Natural killer cell (primary cell): ENCODE measurements at regions not wholly inside any gene's neighbourhood (a gene's known extent, or its start where the extent isn't known, plus 50 kb on each side); places are given as distances from the start of the nearest gene placed in this dataset.

Experiments
- ATAC-seq, 3 donors: fragments of 150-1000 bp in 2 of 3; fragments of 200-7000 bp in 1 of 3; cut with Tn5 transposase; 1 replicate in 1 of 3; 2 replicates in 2 of 3; pipeline ENCODE4 v1.10.0; 2021; ENCODE audit warnings: mild to moderate bottlenecking in 2 of 3, moderate library complexity in 2 of 3
- DNase-seq, 2 donors: peaks; one replicate each; pipeline versions ENCODE4 v3.0.0 to v3.0.0-alpha.2; 2013 to 2021; ENCODE audit warnings: mixed read lengths in 1 of 2
- H3K27ac ChIP-seq: one replicate; pipeline ENCODE4 v1.5.1; 2013; ENCODE audit warnings: mild to moderate bottlenecking, low read length
- H3K27me3 ChIP-seq: one replicate; pipeline ENCODE4 v1.6.1; 2013; ENCODE audit warnings: low read length; ENCODE audit not compliant: control insufficient read depth, insufficient read depth
- H3K36me3 ChIP-seq: one replicate; pipeline ENCODE4 v1.6.1; 2013; ENCODE audit warnings: low read length; ENCODE audit not compliant: control insufficient read depth, insufficient read depth
- H3K4me1 ChIP-seq: one replicate; pipeline ENCODE4 v1.6.1; 2013; ENCODE audit warnings: low read length; ENCODE audit not compliant: control insufficient read depth, insufficient read depth
- H3K4me3 ChIP-seq: one replicate; pipeline ENCODE4 v1.5.1; 2013; ENCODE audit warnings: low read length
- H3K9me3 ChIP-seq: one replicate; pipeline ENCODE4 v1.6.1; 2013; ENCODE audit warnings: low read length; ENCODE audit not compliant: control insufficient read depth, insufficient read depth
- H3K27ac Mint-ChIP-seq, 2 donors: one replicate each; pipeline ENCODE4 v1.8.0; 2022; ENCODE audit warnings: mild to moderate bottlenecking in 2 of 2, mixed read lengths in 2 of 2, moderate library complexity in 1 of 2
- H3K27me3 Mint-ChIP-seq, 2 donors: one replicate each; pipeline ENCODE4 v1.8.0; 2022; ENCODE audit warnings: low read depth in 2 of 2, mixed read lengths in 2 of 2
- H3K36me3 Mint-ChIP-seq: one replicate; pipeline ENCODE4 v1.8.0; 2022; ENCODE audit warnings: mixed read lengths
- H3K4me1 Mint-ChIP-seq, 2 donors: one replicate each; pipeline ENCODE4 v1.8.0; 2022; ENCODE audit warnings: mixed read lengths in 2 of 2
- H3K4me3 Mint-ChIP-seq: one replicate; pipeline ENCODE4 v1.8.0; 2022; ENCODE audit warnings: mild to moderate bottlenecking, moderate library complexity, mixed read lengths
- H3K9me3 Mint-ChIP-seq, 2 donors: one replicate each; pipeline ENCODE4 v1.8.0; 2022; ENCODE audit warnings: mixed read lengths in 2 of 2
- CTCF ChIP-seq: fragments of 200-600 bp; IDR thresholded peaks from one replicate; pipeline ENCODE4 v1.8.0; 2022; ENCODE audit warnings: antibody characterized with exemption
- WGBS: methylation state at CpG from one replicate; pipeline ENCODE4 v1.1.7; 2013; ENCODE audit warnings: missing lambda C conversion rate; ENCODE audit not compliant: insufficient coverage; 5-methylcytosine and 5-hydroxymethylcytosine counted together
- intact Hi-C: fragments of 100-400 bp; cut with micrococcal nuclease; formaldehyde crosslinking; loops from one replicate; pipeline ENCODE4 v1.14.2; 2022

GRCh38 chr7:81408728-81409127, 361.1 kb downstream of the HGF start:
- ATAC-seq (no peak), DNase-seq (no peak)
- Mint-ChIP-seq H3K27me3 (no peaks in the 10 kb centered on the region), H3K36me3 (no peaks in the 10 kb centered on the region), H3K9me3 (peaks cover 14 to 16% of the 10 kb centered on the region in 2 donors), H3K4me3 (no peak overlapping the region), H3K4me1 (no peaks in the 10 kb centered on the region), H3K27ac (no peak overlapping the region)
- WGBS: 96% methylated on average over 2 of the region's 2 CpGs
- no peaks in the 10 kb centered on the region for H3K27me3 ChIP-seq
- intact Hi-C loops: no loop called here
- H3K27ac ChIP-seq: no peak overlapping the region
- H3K36me3 ChIP-seq: no peaks in the 10 kb centered on the region
- H3K9me3 ChIP-seq: peaks cover 5% of the 10 kb centered on the region
- no peaks in the 10 kb centered on the region for H3K4me1 ChIP-seq
- H3K4me3 ChIP-seq: no peak overlapping the region
- no peak for TF ChIP-seq CTCF

- Mint-ChIP-seq H3K27me3 (no peaks in the 10 kb centered on the region), H3K27ac (no peak overlapping the region), H3K9me3 (peaks cover 14 to 16% of the 10 kb centered on the region in 2 donors), H3K4me1 (no peaks in the 10 kb centered on the region), H3K4me3 (no peak overlapping the region), H3K36me3 (no peaks in the 10 kb centered on the region)
- H3K27me3 ChIP-seq: no peaks in the 10 kb centered on the region
- H3K9me3 ChIP-seq: peaks cover 5% of the 10 kb centered on the region
- no peak overlapping the region for H3K4me3 ChIP-seq
- DNase-seq: no peak
- no peak for ATAC-seq
- intact Hi-C loops: no loop called here
- H3K27ac ChIP-seq: no peak overlapping the region
- no CpG with 5 or more reads among the region's 2 CpGs for WGBS
- no peak for TF ChIP-seq CTCF
- H3K4me1 ChIP-seq: no peaks in the 10 kb centered on the region
- no peaks in the 10 kb centered on the region for H3K36me3 ChIP-seq
Measured at GRCh38 chr7:81407094-81407493, 362.8 kb downstream of the HGF start.

GRCh38 chr7:81404669-81405068, 365.2 kb downstream of the HGF start:
- Histone ChIP-seq H3K9me3 (peaks cover 5% of the 10 kb centered on the region), H3K27me3 (no peaks in the 10 kb centered on the region), H3K27ac (no peak overlapping the region), H3K36me3 (no peaks in the 10 kb centered on the region), H3K4me1 (no peaks in the 10 kb centered on the region), H3K4me3 (no peak overlapping the region)
- Mint-ChIP-seq H3K4me3 (no peak overlapping the region), H3K27me3 (no peaks in the 10 kb centered on the region), H3K27ac (no peak overlapping the region), H3K9me3 (peaks cover 10 to 12% of the 10 kb centered on the region in 2 donors), H3K4me1 (no peaks in the 10 kb centered on the region), H3K36me3 (no peaks in the 10 kb centered on the region)
- 73% methylated on average over 2 of the region's 2 CpGs for WGBS
- no peak for ATAC-seq
- no peak for TF ChIP-seq CTCF
- intact Hi-C loops: no loop called here
- no peak for DNase-seq

- no peak for TF ChIP-seq CTCF
- no peak overlapping the region for H3K4me3 ChIP-seq
- Mint-ChIP-seq H3K9me3 (peaks cover 8 to 9% of the 10 kb centered on the region in 2 donors), H3K4me1 (no peaks in the 10 kb centered on the region), H3K27ac (no peak overlapping the region), H3K27me3 (no peaks in the 10 kb centered on the region), H3K36me3 (no peaks in the 10 kb centered on the region), H3K4me3 (no peak overlapping the region)
- DNase-seq (no peak), ATAC-seq (no peak)
- no peak overlapping the region for H3K27ac ChIP-seq
- intact Hi-C loops: no loop called here
- no peaks in the 10 kb centered on the region for H3K27me3 ChIP-seq
- no peaks in the 10 kb centered on the region for H3K36me3 ChIP-seq
- H3K9me3 ChIP-seq: peaks cover 7% of the 10 kb centered on the region
- H3K4me1 ChIP-seq: no peaks in the 10 kb centered on the region
- WGBS: no CpG with 5 or more reads among the region's 1 CpG
Measured at GRCh38 chr7:81402227-81402626, 367.6 kb downstream of the HGF start.
